ENCODE measurements at regions not wholly inside any gene's neighbourhood (a gene's known extent, or its start where the extent isn't known, plus 50 kb on each side); places are given as distances from the start of the nearest gene placed in this dataset.

DNA sequence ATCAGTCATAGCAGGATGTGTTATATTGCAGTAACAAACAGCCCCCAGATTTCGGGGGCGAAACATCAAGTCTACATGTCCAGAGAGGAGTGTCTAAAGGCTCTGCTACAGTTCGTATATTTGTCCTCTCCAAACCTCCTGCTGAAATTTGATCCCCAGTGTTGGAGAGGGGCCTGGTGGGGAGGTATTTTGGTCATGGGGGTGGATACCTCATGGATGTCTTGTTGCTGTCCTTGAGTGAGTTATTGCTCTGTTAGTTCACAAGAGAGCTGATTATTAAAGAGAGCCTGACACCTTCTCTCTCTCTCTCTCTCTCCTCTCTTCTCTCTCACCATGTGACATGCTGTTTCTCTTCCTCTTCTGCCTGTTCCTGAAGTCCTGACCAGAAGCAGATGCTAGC lies 343.7 kb downstream of the TCERG1L start:
- TF ChIP-seq POLR2A (IDR thresholded peaks at IDR 0.05) (no peak), EP300 (IDR thresholded peaks at IDR 0.05) (no peak), POLR2AphosphoS5 (IDR thresholded peaks at IDR 0.05) (no peak)
- TF ChIP-seq, protein P1, sequence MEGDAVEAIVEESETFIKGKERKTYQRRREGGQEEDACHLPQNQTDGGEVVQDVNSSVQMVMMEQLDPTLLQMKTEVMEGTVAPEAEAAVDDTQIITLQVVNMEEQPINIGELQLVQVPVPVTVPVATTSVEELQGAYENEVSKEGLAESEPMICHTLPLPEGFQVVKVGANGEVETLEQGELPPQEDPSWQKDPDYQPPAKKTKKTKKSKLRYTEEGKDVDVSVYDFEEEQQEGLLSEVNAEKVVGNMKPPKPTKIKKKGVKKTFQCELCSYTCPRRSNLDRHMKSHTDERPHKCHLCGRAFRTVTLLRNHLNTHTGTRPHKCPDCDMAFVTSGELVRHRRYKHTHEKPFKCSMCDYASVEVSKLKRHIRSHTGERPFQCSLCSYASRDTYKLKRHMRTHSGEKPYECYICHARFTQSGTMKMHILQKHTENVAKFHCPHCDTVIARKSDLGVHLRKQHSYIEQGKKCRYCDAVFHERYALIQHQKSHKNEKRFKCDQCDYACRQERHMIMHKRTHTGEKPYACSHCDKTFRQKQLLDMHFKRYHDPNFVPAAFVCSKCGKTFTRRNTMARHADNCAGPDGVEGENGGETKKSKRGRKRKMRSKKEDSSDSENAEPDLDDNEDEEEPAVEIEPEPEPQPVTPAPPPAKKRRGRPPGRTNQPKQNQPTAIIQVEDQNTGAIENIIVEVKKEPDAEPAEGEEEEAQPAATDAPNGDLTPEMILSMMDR (IDR thresholded peaks at IDR 0.05), result no peak
